GM12875 (cell line): ENCODE measurements at regions not wholly inside any gene's neighbourhood (a gene's known extent, or its start where the extent isn't known, plus 50 kb on each side); places are given as distances from the start of the nearest gene placed in this dataset.

ENCODE experiments used
- H3K4me3 ChIP-seq: one replicate; pipeline ENCODE4 v1.5.1; 2011; ENCODE audit warnings: low read depth, low read length, control low read depth
- CTCF ChIP-seq: IDR thresholded peaks from 2 replicates; pipeline ENCODE4 v1.5.1; 2011; ENCODE audit warnings: low read depth, mild to moderate bottlenecking, control low read depth, inconsistent platforms, low read length, moderate library complexity, borderline replicate concordance; ENCODE audit not compliant: insufficient read depth

- H3K4me3 ChIP-seq: no peak overlapping the region
- TF ChIP-seq CTCF: no peak
Measured at GRCh38 chr2:40935349-40935748, 483.5 kb upstream of the SLC8A1 start.

GRCh38 chr2:40937284-40937683 is 485.4 kb upstream of the SLC8A1 start:
- no peak for TF ChIP-seq CTCF
- no peak overlapping the region for H3K4me3 ChIP-seq

- TF ChIP-seq CTCF: no peak
- no peak overlapping the region for H3K4me3 ChIP-seq
Measured at GRCh38 chr2:40953341-40953740, 501.5 kb upstream of the SLC8A1 start.

GRCh38 chr2:40955042-40955441 is 503.2 kb upstream of the SLC8A1 start:
- no peak overlapping the region for H3K4me3 ChIP-seq
- TF ChIP-seq CTCF: no peak

GRCh38 chr2:40955635-40956034 is 503.7 kb upstream of the SLC8A1 start:
- no peak overlapping the region for H3K4me3 ChIP-seq
- TF ChIP-seq CTCF: no peak

GRCh38 chr2:40957508-40957907 is 505.6 kb upstream of the SLC8A1 start:
- TF ChIP-seq CTCF: no peak
- no peak overlapping the region for H3K4me3 ChIP-seq

GRCh38 chr2:40962026-40962425 is 510.1 kb upstream of the SLC8A1 start:
- no peak overlapping the region for H3K4me3 ChIP-seq
- TF ChIP-seq CTCF: no peak
